ENCODE measurements at regions not wholly inside any gene's neighbourhood (a gene's known extent, or its start where the extent isn't known, plus 50 kb on each side); places are given as distances from the start of the nearest gene placed in this dataset.
"Not testable (repeated sequence)": the region's sequence is repeated elsewhere in the genome, so short reads cannot be mapped to it uniquely, and the experiment has no call there.

GRCh38 chr6:139964737-139965136 is 590.3 kb upstream of the CITED2 start:
- no peak for DNase-seq (ENCODE audit: low read depth in 2 of 2)

GRCh38 chr6:139962654-139963347 is 588.4 kb upstream of the CITED2 start:
- DNase-seq (ENCODE audit: low read depth in 2 of 2), result no peak

GRCh38 chr6:139961190-139961589 is 586.7 kb upstream of the CITED2 start:
- no peak for DNase-seq (ENCODE audit: low read depth in 2 of 2)

- DNase-seq (ENCODE audit: low read depth in 2 of 2), result no peak
These were observed 586.2 kb upstream of the CITED2 start for GRCh38 chr6:139960671-139961070.

- no peak for DNase-seq (ENCODE audit: low read depth in 2 of 2)
These were observed 581.1 kb upstream of the CITED2 start for GRCh38 chr6:139955366-139956155.

- DNase-seq (ENCODE audit: low read depth in 2 of 2), result no peak
These were observed 580.1 kb upstream of the CITED2 start for GRCh38 chr6:139954463-139955071.

GRCh38 chr6:139953780-139954179 is 579.3 kb upstream of the CITED2 start:
- DNase-seq (ENCODE audit: low read depth in 2 of 2), result not testable (repeated sequence)

GRCh38 chr6:139951172-139951571 is 576.7 kb upstream of the CITED2 start:
- DNase-seq (ENCODE audit: low read depth in 2 of 2), result no peak

- no peak for DNase-seq (ENCODE audit: low read depth in 2 of 2)
These were observed 570.5 kb upstream of the CITED2 start for GRCh38 chr6:139944976-139945375.

- no peak for DNase-seq (ENCODE audit: low read depth in 2 of 2)
These were observed 569.7 kb upstream of the CITED2 start for GRCh38 chr6:139944131-139944530.

GRCh38 chr6:139943391-139943790 is 568.9 kb upstream of the CITED2 start:
- no peak for DNase-seq (ENCODE audit: low read depth in 2 of 2)

GRCh38 chr6:139942331-139942730 is 567.9 kb upstream of the CITED2 start:
- DNase-seq (ENCODE audit: low read depth in 2 of 2), result no peak

- no peak for DNase-seq (ENCODE audit: low read depth in 2 of 2)
These were observed 567.4 kb upstream of the CITED2 start for GRCh38 chr6:139941826-139942225.

- DNase-seq (ENCODE audit: low read depth in 2 of 2), result no peak
These were observed 566.6 kb upstream of the CITED2 start for GRCh38 chr6:139940741-139941729.

GRCh38 chr6:139939189-139939979 is 564.9 kb upstream of the CITED2 start:
- DNase-seq (ENCODE audit: low read depth in 2 of 2), result no peak

GRCh38 chr6:139932671-139933070 is 558.2 kb upstream of the CITED2 start:
- DNase-seq (ENCODE audit: low read depth in 2 of 2), result no peak

- DNase-seq (ENCODE audit: low read depth in 2 of 2), result no peak
These were observed 557.3 kb upstream of the CITED2 start for GRCh38 chr6:139931747-139932146.

- DNase-seq (ENCODE audit: low read depth in 2 of 2), result no peak
These were observed 553.4 kb upstream of the CITED2 start for GRCh38 chr6:139927742-139928305.

GRCh38 chr6:139927236-139927635 is 552.8 kb upstream of the CITED2 start:
- no peak for DNase-seq (ENCODE audit: low read depth in 2 of 2)

GRCh38 chr6:139926711-139927110 is 552.3 kb upstream of the CITED2 start:
- no peak for DNase-seq (ENCODE audit: low read depth in 2 of 2)

Measured in stimulated activated CD8-positive, alpha-beta memory T cell treated with anti-CD3 and anti-CD28 coated beads, Interleukin-7, amount 100 ng/mL, for 4 hours (primary cell).